Ovary (tissue), 7 donors: ENCODE measurements at regions not wholly inside any gene's neighbourhood (a gene's known extent, or its start where the extent isn't known, plus 50 kb on each side); places are given as distances from the start of the nearest gene placed in this dataset.

Experiments used
- DNase-seq, 5 donors: peaks; one replicate each; pipeline ENCODE4 v3.0.0-alpha.2; 2019 to 2020
- H3K27ac ChIP-seq, 2 donors: fragments of 200-600 bp; one replicate each; pipeline versions ENCODE4 v1.5.1 to v1.8.0; 2019 to 2022
- H3K27me3 ChIP-seq: fragments of 200-600 bp; one replicate; pipeline ENCODE4 v1.8.0; 2022
- H3K36me3 ChIP-seq: fragments of 200-600 bp; sonication (generic); one replicate; pipeline ENCODE4 v1.5.1; 2019
- H3K4me1 ChIP-seq: one replicate; pipeline ENCODE4 v1.8.1; 2013; ENCODE audit warnings: mild to moderate bottlenecking, moderate library complexity; ENCODE audit not compliant: insufficient read depth
- H3K4me3 ChIP-seq: fragments of 200-600 bp; sonication (generic); one replicate; pipeline ENCODE4 v1.5.1; 2017
- H3K9me3 ChIP-seq, 2 donors: fragments of 200-600 bp in 1 of 2; sonication (generic) in 1 of 2; one replicate each; pipeline versions ENCODE4 v1.5.1 to v1.8.1; 2013 to 2019; ENCODE audit warnings: mild to moderate bottlenecking in 1 of 2, moderate library complexity in 1 of 2
- CTCF ChIP-seq, 3 donors: fragments of 450-650 bp in 2 of 3; fragments of 200-600 bp in 1 of 3; IDR thresholded peaks; one replicate each; pipeline versions ENCODE4 v1.5.1 to v1.8.0; 2016 to 2022; ENCODE audit warnings: antibody characterized with exemption in 3 of 3, mild to moderate bottlenecking in 1 of 3
- EP300 ChIP-seq: sonication (generic); formaldehyde crosslinking; IDR thresholded peaks from one replicate; pipeline ENCODE4 v1.6.1; 2017; ENCODE audit warnings: antibody characterized with exemption
- POLR2A ChIP-seq: fragments of 450-650 bp; IDR thresholded peaks from one replicate; pipeline ENCODE4 v1.6.1; 2017; ENCODE audit warnings: antibody characterized with exemption, mild to moderate bottlenecking, moderate library complexity
- whole genome bisulfite sequencing, 3 donors: extraction: QIAGEN DNeasy Blood & Tissue Kit in 1 of 3; methylation state at CpG; one replicate each; pipeline versions ENCODE4 v1.1.5 to v1.1.7; 2013 to 2017; 5-methylcytosine and 5-hydroxymethylcytosine counted together
- intact Hi-C, 4 donors: fragments of 100-400 bp; cut with DNase I; formaldehyde crosslinking; loops; one replicate each; pipeline versions ENCODE4 v1.11.0 to v1.15.1; 2022 to 2023
- donor health status: DM: no; HTN: no; CAD: no; lungs with moderate emphysema.
- donor health status: DM: no; HTN: no; CAD: no.
- donor health status: Bipolar disorder and iron deficiency.
- donor health status: DM: no; HTN: no; CAD: no.
- donor health status: DM: yes; HTN: yes; CAD: no.

- intact Hi-C loops, result no loop called here
- H3K9me3 ChIP-seq, result no peaks in the 10 kb centered on the region
- DNase-seq, result no peak
- H3K4me3 ChIP-seq, result no peak overlapping the region
- H3K27me3 ChIP-seq, result peaks cover 2% of the 10 kb centered on the region
- no peak overlapping the region for H3K27ac ChIP-seq
- TF ChIP-seq EP300 (no peak), CTCF (IDR thresholded peaks at IDR 0.05) (no peak), POLR2A (no peak)
- H3K4me1 ChIP-seq, result no peaks in the 10 kb centered on the region
- H3K36me3 ChIP-seq, result no peaks in the 10 kb centered on the region
- 81 to 86% (median 84%) methylated on average over 2 of the region's 2 CpGs for WGBS, 3 donors
These were observed 817.9 kb downstream of the BRINP3 start for GRCh38 chr1:189659731-189660130.

- no peaks in the 10 kb centered on the region for H3K4me1 ChIP-seq
- intact Hi-C loops, result no loop called here
- H3K27me3 ChIP-seq, result peaks cover 2% of the 10 kb centered on the region
- H3K27ac ChIP-seq, result no peak overlapping the region
- 91 to 97% (median 93%) methylated on average over 3 of the region's 3 CpGs for WGBS, 3 donors
- DNase-seq, result no peak
- no peak overlapping the region for H3K4me3 ChIP-seq
- TF ChIP-seq CTCF (IDR thresholded peaks at IDR 0.05) (no peak), POLR2A (no peak), EP300 (no peak)
- no peaks in the 10 kb centered on the region for H3K36me3 ChIP-seq
- H3K9me3 ChIP-seq, result no peaks in the 10 kb centered on the region
These were observed 815.5 kb downstream of the BRINP3 start for GRCh38 chr1:189662190-189662589.

- Histone ChIP-seq H3K36me3 (no peaks in the 10 kb centered on the region), H3K4me3 (no peak overlapping the region), H3K9me3 (no peaks in the 10 kb centered on the region), H3K27me3 (no peaks in the 10 kb centered on the region), H3K27ac (no peak overlapping the region), H3K4me1 (no peaks in the 10 kb centered on the region)
- intact Hi-C loops, result no loop called here
- TF ChIP-seq CTCF (IDR thresholded peaks at IDR 0.05) (no peak), EP300 (no peak), POLR2A (no peak)
- DNase-seq, result no peak
- 73 to 80% (median 75%) methylated on average over 2 of the region's 2 CpGs for WGBS, 3 donors
These were observed 807.8 kb downstream of the BRINP3 start for GRCh38 chr1:189669846-189670245.

- Histone ChIP-seq H3K9me3 (no peaks in the 10 kb centered on the region), H3K27me3 (no peaks in the 10 kb centered on the region), H3K4me3 (no peak overlapping the region), H3K4me1 (no peaks in the 10 kb centered on the region), H3K27ac (no peak overlapping the region), H3K36me3 (no peaks in the 10 kb centered on the region)
- WGBS, 3 donors, result 10 to 25% (median 13%) methylated on average over 2 of the region's 2 CpGs
- DNase-seq, result no peak
- TF ChIP-seq EP300 (no peak), CTCF (IDR thresholded peaks at IDR 0.05) (no peak), POLR2A (no peak)
- intact Hi-C loops, result no loop called here
These were observed 804.4 kb downstream of the BRINP3 start for GRCh38 chr1:189673217-189673616.
